ENCODE measurements at regions not wholly inside any gene's neighbourhood (a gene's known extent, or its start where the extent isn't known, plus 50 kb on each side); places are given as distances from the start of the nearest gene placed in this dataset.

DNA sequence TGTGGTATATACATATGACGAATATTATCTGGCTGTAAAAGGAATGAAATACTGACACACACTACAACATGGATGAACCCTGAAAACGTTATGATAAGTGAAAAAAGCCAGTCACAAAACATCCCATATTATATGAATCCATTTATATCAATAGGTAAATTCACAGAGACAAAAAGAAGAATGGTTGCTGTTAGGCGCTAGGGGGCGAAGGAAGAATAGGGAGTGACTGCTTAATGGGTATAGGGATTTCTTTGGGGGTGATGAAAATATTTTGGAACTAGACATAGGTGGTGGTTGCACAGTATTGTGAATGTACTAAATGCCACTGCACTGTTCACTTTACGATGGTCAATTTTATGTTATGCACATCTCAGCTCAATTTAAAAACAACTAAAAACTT lies 96.4 kb upstream of the EGFL6 start:
- Histone ChIP-seq H3K4me3 (ENCODE audit: severe bottlenecking) (no peak overlapping the region), H3K4me1 (ENCODE audit: insufficient read depth, poor library complexity, severe bottlenecking) (no peaks in the 10 kb centered on the region), H3K36me3 (ENCODE audit: low read depth) (no peaks in the 10 kb centered on the region), H3K27me3 (ENCODE audit: insufficient read depth, poor library complexity, severe bottlenecking) (no peaks in the 10 kb centered on the region), H3K27ac (ENCODE audit: poor library complexity, severe bottlenecking) (no peak overlapping the region), H3K9me3 (ENCODE audit: severe bottlenecking) (no peaks in the 10 kb centered on the region)
- TF ChIP-seq, protein P1, sequence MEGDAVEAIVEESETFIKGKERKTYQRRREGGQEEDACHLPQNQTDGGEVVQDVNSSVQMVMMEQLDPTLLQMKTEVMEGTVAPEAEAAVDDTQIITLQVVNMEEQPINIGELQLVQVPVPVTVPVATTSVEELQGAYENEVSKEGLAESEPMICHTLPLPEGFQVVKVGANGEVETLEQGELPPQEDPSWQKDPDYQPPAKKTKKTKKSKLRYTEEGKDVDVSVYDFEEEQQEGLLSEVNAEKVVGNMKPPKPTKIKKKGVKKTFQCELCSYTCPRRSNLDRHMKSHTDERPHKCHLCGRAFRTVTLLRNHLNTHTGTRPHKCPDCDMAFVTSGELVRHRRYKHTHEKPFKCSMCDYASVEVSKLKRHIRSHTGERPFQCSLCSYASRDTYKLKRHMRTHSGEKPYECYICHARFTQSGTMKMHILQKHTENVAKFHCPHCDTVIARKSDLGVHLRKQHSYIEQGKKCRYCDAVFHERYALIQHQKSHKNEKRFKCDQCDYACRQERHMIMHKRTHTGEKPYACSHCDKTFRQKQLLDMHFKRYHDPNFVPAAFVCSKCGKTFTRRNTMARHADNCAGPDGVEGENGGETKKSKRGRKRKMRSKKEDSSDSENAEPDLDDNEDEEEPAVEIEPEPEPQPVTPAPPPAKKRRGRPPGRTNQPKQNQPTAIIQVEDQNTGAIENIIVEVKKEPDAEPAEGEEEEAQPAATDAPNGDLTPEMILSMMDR (IDR thresholded peaks at IDR 0.05; ENCODE audit: poor library complexity, severe bottlenecking), result no peak
- DNase-seq (ENCODE audit: low spot score) (no peak), ATAC-seq (ENCODE audit: low read depth) (no peak)

DNA sequence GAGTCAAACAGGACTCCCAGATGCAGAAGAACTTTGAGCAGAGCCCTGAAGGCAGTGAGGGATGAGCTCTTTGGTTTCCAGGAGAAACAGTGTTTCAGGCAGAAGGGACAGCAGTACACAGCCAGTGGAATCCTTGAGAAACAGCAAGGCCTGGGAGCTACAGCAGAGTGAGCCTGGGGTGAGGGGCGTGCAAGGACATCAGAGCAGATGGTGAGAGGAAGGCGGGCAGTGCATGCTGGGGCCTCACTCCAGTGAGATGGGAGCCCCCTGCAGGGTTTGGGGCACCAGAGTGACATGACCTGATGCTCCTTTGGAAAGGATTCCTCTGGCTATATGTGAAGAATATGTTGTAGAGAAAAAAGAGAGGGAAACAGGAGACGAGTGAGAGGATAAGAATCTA lies 98.1 kb upstream of the EGFL6 start:
- Histone ChIP-seq H3K4me3 (ENCODE audit: severe bottlenecking) (no peak overlapping the region), H3K27ac (ENCODE audit: poor library complexity, severe bottlenecking) (no peak overlapping the region), H3K27me3 (ENCODE audit: insufficient read depth, poor library complexity, severe bottlenecking) (no peaks in the 10 kb centered on the region), H3K36me3 (ENCODE audit: low read depth) (no peaks in the 10 kb centered on the region), H3K4me1 (ENCODE audit: insufficient read depth, poor library complexity, severe bottlenecking) (no peaks in the 10 kb centered on the region), H3K9me3 (ENCODE audit: severe bottlenecking) (no peaks in the 10 kb centered on the region)
- TF ChIP-seq, protein P1 (IDR thresholded peaks at IDR 0.05; ENCODE audit: poor library complexity, severe bottlenecking), result no peak
- ATAC-seq (ENCODE audit: low read depth) (no peak), DNase-seq (ENCODE audit: low spot score) (no peak)

DNA sequence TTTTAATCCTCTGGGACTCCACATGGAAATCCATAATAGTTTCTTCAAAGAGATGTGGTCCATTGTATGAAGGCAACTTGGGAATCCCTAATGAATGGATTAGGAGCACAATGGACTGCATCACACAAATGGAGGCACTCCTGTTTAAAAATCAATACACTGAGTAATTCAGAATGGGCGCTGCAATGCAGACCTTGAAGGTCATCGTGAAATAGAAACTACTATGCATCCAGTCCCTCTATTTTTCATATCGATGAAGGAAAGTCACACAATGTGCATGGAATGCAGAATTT lies 98.8 kb upstream of the EGFL6 start:
- no peaks in the 10 kb centered on the region for H3K36me3 ChIP-seq (ENCODE audit: low read depth)
- no peaks in the 10 kb centered on the region for H3K4me1 ChIP-seq (ENCODE audit: insufficient read depth, poor library complexity, severe bottlenecking)
- TF ChIP-seq, protein P1 (IDR thresholded peaks at IDR 0.05; ENCODE audit: poor library complexity, severe bottlenecking), result no peak
- H3K27ac ChIP-seq (ENCODE audit: poor library complexity, severe bottlenecking), result no peak overlapping the region
- H3K27me3 ChIP-seq (ENCODE audit: insufficient read depth, poor library complexity, severe bottlenecking), result no peaks in the 10 kb centered on the region
- no peaks in the 10 kb centered on the region for H3K9me3 ChIP-seq (ENCODE audit: severe bottlenecking)
- DNase-seq (ENCODE audit: low spot score), result no peak
- no peak overlapping the region for H3K4me3 ChIP-seq (ENCODE audit: severe bottlenecking)
- no peak for ATAC-seq (ENCODE audit: low read depth)

DNA sequence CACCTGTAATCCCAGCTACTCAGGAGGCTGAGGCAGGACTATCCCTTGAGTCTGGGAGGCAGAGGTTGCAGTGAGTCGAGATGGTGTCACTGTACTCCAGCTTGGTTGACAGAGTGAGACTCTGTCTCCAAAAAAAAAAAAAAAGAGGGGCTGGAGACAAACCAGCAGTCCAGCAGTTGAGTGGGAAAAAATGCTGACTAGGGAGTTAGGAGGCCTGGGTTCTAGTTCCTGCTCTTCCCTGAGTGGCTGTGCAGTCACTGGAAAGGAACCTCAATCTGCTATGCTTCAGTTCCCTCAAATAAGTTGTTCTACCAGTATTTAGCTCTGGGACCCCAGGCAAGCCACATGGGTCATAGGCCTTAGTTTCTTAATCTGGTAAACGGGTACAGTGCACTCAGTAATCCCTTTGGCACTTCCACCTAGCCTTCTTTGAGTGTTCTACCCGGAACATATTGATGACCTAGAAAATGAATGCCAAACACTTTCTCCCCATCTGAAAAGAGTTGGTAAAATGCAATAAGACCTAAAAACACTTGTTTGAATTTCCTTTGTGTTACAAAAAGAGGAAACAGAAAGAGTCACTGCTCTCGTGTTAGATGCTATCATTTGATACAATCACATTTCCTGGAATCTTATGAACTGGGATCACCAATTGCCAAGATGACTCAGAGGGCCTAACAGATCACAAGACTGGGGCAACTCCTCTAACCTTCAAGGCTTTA lies 99.3 kb upstream of the EGFL6 start:
- Histone ChIP-seq H3K27ac (ENCODE audit: poor library complexity, severe bottlenecking) (peak overlapping the region; percentile 29), H3K27me3 (ENCODE audit: insufficient read depth, poor library complexity, severe bottlenecking) (no peaks in the 10 kb centered on the region), H3K9me3 (ENCODE audit: severe bottlenecking) (no peaks in the 10 kb centered on the region), H3K4me3 (ENCODE audit: severe bottlenecking) (no peak overlapping the region), H3K4me1 (ENCODE audit: insufficient read depth, poor library complexity, severe bottlenecking) (no peaks in the 10 kb centered on the region), H3K36me3 (ENCODE audit: low read depth) (no peaks in the 10 kb centered on the region)
- ATAC-seq (ENCODE audit: low read depth), result peak; percentile 45; the same call in 1 of the 3 replicates
- TF ChIP-seq, protein P1 (IDR thresholded peaks at IDR 0.05; ENCODE audit: poor library complexity, severe bottlenecking), result no peak
- DNase-seq (ENCODE audit: low spot score), result no peak

DNA sequence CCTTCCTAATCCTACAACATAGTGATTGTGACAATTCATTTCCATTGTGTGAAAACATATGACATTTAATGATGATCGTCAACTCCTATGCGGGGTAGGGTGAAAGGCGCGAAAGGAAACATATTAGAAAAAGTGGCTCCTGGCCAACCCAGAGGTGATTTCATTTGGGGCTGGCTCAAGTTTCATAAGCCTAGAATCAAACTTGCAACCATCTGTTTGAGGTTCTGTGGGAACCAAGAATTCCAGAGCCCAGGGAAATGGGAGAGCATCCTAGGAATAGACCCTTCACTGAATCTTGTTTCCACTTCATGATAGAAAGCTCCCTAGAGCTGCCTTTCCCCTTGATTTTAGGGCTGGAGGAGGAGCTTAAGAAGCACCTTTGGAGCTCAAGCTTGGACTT lies 101.3 kb upstream of the EGFL6 start:
- Histone ChIP-seq H3K36me3 (ENCODE audit: low read depth) (no peaks in the 10 kb centered on the region), H3K27ac (ENCODE audit: poor library complexity, severe bottlenecking) (no peak overlapping the region), H3K4me1 (ENCODE audit: insufficient read depth, poor library complexity, severe bottlenecking) (peaks cover 13% of the 10 kb centered on the region), H3K4me3 (ENCODE audit: severe bottlenecking) (no peak overlapping the region), H3K27me3 (ENCODE audit: insufficient read depth, poor library complexity, severe bottlenecking) (no peaks in the 10 kb centered on the region), H3K9me3 (ENCODE audit: severe bottlenecking) (no peaks in the 10 kb centered on the region)
- DNase-seq (ENCODE audit: low spot score) (no peak), ATAC-seq (ENCODE audit: low read depth) (no peak)
- TF ChIP-seq, protein P1 (IDR thresholded peaks at IDR 0.05; ENCODE audit: poor library complexity, severe bottlenecking), result no peak
